Mesenchymal stem cell (in vitro differentiated cells and primary cell): ENCODE measurements at regions not wholly inside any gene's neighbourhood (a gene's known extent, or its start where the extent isn't known, plus 50 kb on each side); places are given as distances from the start of the nearest gene placed in this dataset.
"Not testable (repeated sequence)": the region's sequence is repeated elsewhere in the genome, so short reads cannot be mapped to it uniquely, and the experiment has no call there.

ENCODE experiments used
- DNase-seq: peaks from one replicate; pipeline ENCODE4 v3.0.0-alpha.2; 2013
- H2AFZ ChIP-seq: one replicate; pipeline ENCODE4 v1.6.1; 2013; ENCODE audit warnings: low read depth, mild to moderate bottlenecking, control low read depth, inconsistent platforms, low read length, moderate library complexity
- H2AK5ac ChIP-seq: 2 replicates; pipeline ENCODE4 v1.6.1; 2013; ENCODE audit warnings: low read length, moderate library complexity, mild to moderate bottlenecking, inconsistent platforms; ENCODE audit not compliant: severe bottlenecking
- H2BK120ac ChIP-seq: one replicate; pipeline ENCODE4 v1.6.1; 2013; ENCODE audit warnings: low read depth, mild to moderate bottlenecking, inconsistent platforms, low read length, moderate library complexity
- H2BK12ac ChIP-seq, 2 experiments: one replicate each; pipeline ENCODE4 v1.6.1; 2013; ENCODE audit warnings: inconsistent platforms in 2 of 2, low read length in 2 of 2, mild to moderate bottlenecking in 2 of 2, moderate library complexity in 2 of 2, control low read depth in 1 of 2
- H2BK15ac ChIP-seq: one replicate; pipeline ENCODE4 v1.6.1; 2013; ENCODE audit warnings: mild to moderate bottlenecking, low read depth, inconsistent platforms; ENCODE audit not compliant: poor library complexity, severe bottlenecking
- H2BK5ac ChIP-seq: 2 replicates; pipeline ENCODE4 v1.6.1; 2013; ENCODE audit warnings: low read depth, mild to moderate bottlenecking, low read length, control low read depth, inconsistent platforms; ENCODE audit not compliant: poor library complexity, severe bottlenecking
- H3K14ac ChIP-seq, 2 experiments: one replicate each; pipeline ENCODE4 v1.6.1; 2013; ENCODE audit warnings: inconsistent platforms in 2 of 2, low read length in 2 of 2, control low read depth in 1 of 2, mild to moderate bottlenecking in 1 of 2, moderate library complexity in 1 of 2
- H3K18ac ChIP-seq, 2 experiments: one replicate each; pipeline ENCODE4 v1.6.1; 2013; ENCODE audit warnings: inconsistent platforms in 2 of 2, low read length in 2 of 2, control low read depth in 1 of 2, low read depth in 1 of 2, mild to moderate bottlenecking in 1 of 2
- H3K23ac ChIP-seq, 2 experiments: one replicate each; pipeline ENCODE4 v1.6.1; 2013; ENCODE audit warnings: inconsistent platforms in 2 of 2, low read length in 2 of 2, mild to moderate bottlenecking in 2 of 2, moderate library complexity in 2 of 2, control low read depth in 1 of 2
- H3K27ac ChIP-seq: 2 replicates; pipeline ENCODE4 v1.5.1; 2013; ENCODE audit warnings: mild to moderate bottlenecking, moderate library complexity, low read length, control low read depth, inconsistent platforms; ENCODE audit not compliant: poor library complexity, severe bottlenecking
- H3K27me3 ChIP-seq, 2 experiments: 2 replicates each; pipeline versions ENCODE4 v1.6.1 to v1.7.0; 2013; ENCODE audit warnings: low read length in 2 of 2, mild to moderate bottlenecking in 2 of 2, moderate library complexity in 2 of 2, control low read depth in 1 of 2, inconsistent platforms in 1 of 2; ENCODE audit not compliant: control insufficient read depth in 1 of 2, insufficient read depth in 1 of 2
- H3K36me3 ChIP-seq, 2 experiments: 2 replicates each; pipeline versions ENCODE4 v1.6.1 to v1.7.0; 2013; ENCODE audit warnings: low read length in 2 of 2, control low read depth in 1 of 2, inconsistent platforms in 1 of 2, low read depth in 1 of 2, mild to moderate bottlenecking in 1 of 2; ENCODE audit not compliant: insufficient read depth in 2 of 2, control insufficient read depth in 1 of 2
- H3K4ac ChIP-seq, 2 experiments: one replicate each; pipeline ENCODE4 v1.6.1; 2013; ENCODE audit warnings: inconsistent platforms in 2 of 2, low read length in 2 of 2, mild to moderate bottlenecking in 2 of 2, moderate library complexity in 2 of 2, control low read depth in 1 of 2, low read depth in 1 of 2
- H3K4me1 ChIP-seq: 2 replicates; pipeline ENCODE4 v1.6.1; 2013; ENCODE audit warnings: low read depth, low read length, control low read depth; ENCODE audit not compliant: control insufficient read depth, insufficient read depth
- H3K4me2 ChIP-seq: 2 replicates; pipeline ENCODE4 v1.6.1; 2013; ENCODE audit warnings: low read length, mild to moderate bottlenecking, inconsistent platforms; ENCODE audit not compliant: poor library complexity, severe bottlenecking
- H3K4me3 ChIP-seq, 2 experiments: 2 replicates each; pipeline versions ENCODE4 v1.5.1 to v1.7.0; 2013; ENCODE audit warnings: low read length in 2 of 2, mild to moderate bottlenecking in 2 of 2, control low read depth in 1 of 2, low read depth in 1 of 2; ENCODE audit not compliant: insufficient read depth in 1 of 2
- H3K79me1 ChIP-seq: replicated peaks from 2 replicates; pipeline ENCODE4 v1.6.1; 2013; ENCODE audit warnings: mild to moderate bottlenecking, control low read depth, low read length, inconsistent platforms; ENCODE audit not compliant: poor library complexity, severe bottlenecking
- H3K9ac ChIP-seq: 2 replicates; pipeline ENCODE4 v1.7.0; 2013; ENCODE audit warnings: mild to moderate bottlenecking, low read length, moderate library complexity
- H3K9me3 ChIP-seq: 2 replicates; pipeline ENCODE4 v1.7.0; 2013; ENCODE audit warnings: mild to moderate bottlenecking, low read length; ENCODE audit not compliant: control insufficient read depth
- H4K8ac ChIP-seq: one replicate; pipeline ENCODE4 v1.6.1; 2013; ENCODE audit warnings: inconsistent platforms, mild to moderate bottlenecking, low read length, moderate library complexity
- H4K91ac ChIP-seq: one replicate; pipeline ENCODE4 v1.6.1; 2013; ENCODE audit warnings: mild to moderate bottlenecking, low read length, inconsistent platforms
- WGBS: methylation state at CpG from one replicate; pipeline ENCODE4 v1.1.7; 2013; ENCODE audit warnings: mixed read lengths; 5-methylcytosine and 5-hydroxymethylcytosine counted together

- 91% methylated on average over 3 of the region's 3 CpGs for WGBS
- Histone ChIP-seq H3K79me1 (no peaks in the 10 kb centered on the region), H3K27ac (no peak overlapping the region), H2BK120ac (no peak overlapping the region), H3K4me1 (no peaks in the 10 kb centered on the region), H3K4me3 (no peak overlapping the region), H3K4ac (no peak overlapping the region), H4K91ac (no peak overlapping the region), H3K4me2 (no peak overlapping the region), H2AK5ac (no peak overlapping the region), H3K27me3 (no peaks in the 10 kb centered on the region), H2BK15ac (no peak overlapping the region), H3K14ac (no peak overlapping the region), H2AFZ (no peak overlapping the region), H2BK12ac (no peak overlapping the region), H2BK5ac (no peak overlapping the region), H3K9ac (no peak overlapping the region), H3K9me3 (no peaks in the 10 kb centered on the region), H3K18ac (no peak overlapping the region), H4K8ac (no peak overlapping the region), H3K23ac (no peak overlapping the region), H3K36me3 (no peaks in the 10 kb centered on the region)
- DNase-seq = no peak
These were observed 426.6 kb upstream of the CHRM2 start for GRCh38 chr7:136441835-136442234.

- H2BK15ac ChIP-seq, DNase-seq, H3K27ac ChIP-seq, H2AFZ ChIP-seq, H3K14ac ChIP-seq, H3K9ac ChIP-seq, H3K4me3 ChIP-seq, H3K9me3 ChIP-seq, H2BK12ac ChIP-seq, H4K91ac ChIP-seq, H3K23ac ChIP-seq, H3K4me2 ChIP-seq, H3K36me3 ChIP-seq, H2BK120ac ChIP-seq, H3K18ac ChIP-seq, H4K8ac ChIP-seq, H3K4me1 ChIP-seq, H3K4ac ChIP-seq, H2AK5ac ChIP-seq, H2BK5ac ChIP-seq, H3K79me1 ChIP-seq, H3K27me3 ChIP-seq: not testable (repeated sequence)
- WGBS = 88% methylated on average over 3 of the region's 3 CpGs
These were observed 436.7 kb upstream of the CHRM2 start for GRCh38 chr7:136431736-136432135.

- Histone ChIP-seq H3K36me3 (no peaks in the 10 kb centered on the region), H3K9ac (no peak overlapping the region), H4K91ac (no peak overlapping the region), H2BK15ac (no peak overlapping the region), H4K8ac (no peak overlapping the region), H3K4me3 (no peak overlapping the region), H3K18ac (no peak overlapping the region), H3K27ac (no peak overlapping the region), H3K23ac (no peak overlapping the region), H2AFZ (no peak overlapping the region), H2BK120ac (no peak overlapping the region), H2AK5ac (no peak overlapping the region), H3K4me2 (no peak overlapping the region), H3K14ac (no peak overlapping the region), H2BK5ac (no peak overlapping the region), H3K4me1 (no peaks in the 10 kb centered on the region), H3K9me3 (peaks cover 15% of the 10 kb centered on the region), H2BK12ac (no peak overlapping the region), H3K27me3 (no peaks in the 10 kb centered on the region), H3K4ac (no peak overlapping the region), H3K79me1 (no peaks in the 10 kb centered on the region)
- no peak for DNase-seq
These were observed 444.4 kb upstream of the CHRM2 start for GRCh38 chr7:136424058-136424457.

GRCh38 chr7:136419740-136420139 is 442.6 kb upstream of the MTPN start:
- not testable (repeated sequence) for H3K9me3 ChIP-seq, H3K14ac ChIP-seq
- 100% methylated on average over 2 of the region's 21 CpGs for WGBS

More at GRCh38 chr7:136419740-136420139, 442.6 kb upstream of the MTPN start:
- not testable (repeated sequence) for H4K91ac ChIP-seq, H2BK15ac ChIP-seq, H2AFZ ChIP-seq, H3K79me1 ChIP-seq, H2BK5ac ChIP-seq, H3K9ac ChIP-seq, H3K27ac ChIP-seq, H4K8ac ChIP-seq, H3K4me2 ChIP-seq, H3K4me1 ChIP-seq, H2BK12ac ChIP-seq, H3K4me3 ChIP-seq, H3K4ac ChIP-seq, DNase-seq, H2AK5ac ChIP-seq, H3K36me3 ChIP-seq, H2BK120ac ChIP-seq, H3K18ac ChIP-seq, H3K23ac ChIP-seq, H3K27me3 ChIP-seq
